ENCODE measurements at regions not wholly inside any gene's neighbourhood (a gene's known extent, or its start where the extent isn't known, plus 50 kb on each side); places are given as distances from the start of the nearest gene placed in this dataset.
"Not testable (repeated sequence)": the region's sequence is repeated elsewhere in the genome, so short reads cannot be mapped to it uniquely, and the experiment has no call there.

- H3K36me3 ChIP-seq = no peaks in the 10 kb centered on the region
- H3K9me3 ChIP-seq (replicated peaks) = no peaks in the 10 kb centered on the region
- no peak for DNase-seq (ENCODE audit: low read depth in 1 of 2, low spot score in 2 of 2)
- no peaks in the 10 kb centered on the region for H3K4me1 ChIP-seq (replicated peaks)
- no peak overlapping the region for H3K27ac ChIP-seq
- H3K4me3 ChIP-seq = no peak overlapping the region
- H3K27me3 ChIP-seq (replicated peaks) = no peaks in the 10 kb centered on the region
Observed at GRCh38 chr2:67179526-67179925, 217.6 kb upstream of the ETAA1 start.

GRCh38 chr2:67180841-67181240, 216.3 kb upstream of the ETAA1 start:
- Histone ChIP-seq H3K9me3 (replicated peaks) (no peaks in the 10 kb centered on the region), H3K4me3 (no peak overlapping the region), H3K36me3 (no peaks in the 10 kb centered on the region), H3K27me3 (replicated peaks) (no peaks in the 10 kb centered on the region), H3K4me1 (replicated peaks) (no peaks in the 10 kb centered on the region), H3K27ac (no peak overlapping the region)
- no peak for DNase-seq (ENCODE audit: low read depth in 1 of 2, low spot score in 2 of 2)

- no peaks in the 10 kb centered on the region for H3K9me3 ChIP-seq (replicated peaks)
- H3K4me3 ChIP-seq = no peak overlapping the region
- H3K27me3 ChIP-seq (replicated peaks) = no peaks in the 10 kb centered on the region
- DNase-seq (ENCODE audit: low read depth in 1 of 2, low spot score in 2 of 2) = no peak
- H3K4me1 ChIP-seq (replicated peaks) = no peaks in the 10 kb centered on the region
- no peaks in the 10 kb centered on the region for H3K36me3 ChIP-seq
- H3K27ac ChIP-seq = no peak overlapping the region
Observed at GRCh38 chr2:67182884-67183283, 214.2 kb upstream of the ETAA1 start.

- no peaks in the 10 kb centered on the region for H3K9me3 ChIP-seq (replicated peaks)
- no peaks in the 10 kb centered on the region for H3K27me3 ChIP-seq (replicated peaks)
- no peaks in the 10 kb centered on the region for H3K4me1 ChIP-seq (replicated peaks)
- H3K4me3 ChIP-seq = no peak overlapping the region
- no peak for DNase-seq (ENCODE audit: low read depth in 1 of 2, low spot score in 2 of 2)
- no peak overlapping the region for H3K27ac ChIP-seq
- no peaks in the 10 kb centered on the region for H3K36me3 ChIP-seq
Observed at GRCh38 chr2:67186326-67186725, 210.8 kb upstream of the ETAA1 start.

GRCh38 chr2:67186871-67187270, 210.3 kb upstream of the ETAA1 start:
- Histone ChIP-seq H3K4me1 (replicated peaks) (no peaks in the 10 kb centered on the region), H3K4me3 (no peak overlapping the region), H3K9me3 (replicated peaks) (no peaks in the 10 kb centered on the region), H3K27me3 (replicated peaks) (no peaks in the 10 kb centered on the region), H3K36me3 (no peaks in the 10 kb centered on the region), H3K27ac (no peak overlapping the region)
- DNase-seq (ENCODE audit: low read depth in 1 of 2, low spot score in 2 of 2) = no peak

GRCh38 chr2:67195327-67195726, 201.8 kb upstream of the ETAA1 start:
- DNase-seq (ENCODE audit: low read depth in 1 of 2, low spot score in 2 of 2); H3K9me3 ChIP-seq (replicated peaks); H3K4me1 ChIP-seq (replicated peaks); H3K36me3 ChIP-seq; H3K4me3 ChIP-seq; H3K27me3 ChIP-seq (replicated peaks); H3K27ac ChIP-seq: not testable (repeated sequence)

GRCh38 chr2:67201521-67201920, 195.6 kb upstream of the ETAA1 start:
- no peaks in the 10 kb centered on the region for H3K9me3 ChIP-seq (replicated peaks)
- H3K27me3 ChIP-seq (replicated peaks) = no peaks in the 10 kb centered on the region
- H3K4me1 ChIP-seq (replicated peaks) = no peaks in the 10 kb centered on the region
- no peak overlapping the region for H3K27ac ChIP-seq
- H3K36me3 ChIP-seq = no peaks in the 10 kb centered on the region
- no peak overlapping the region for H3K4me3 ChIP-seq
- no peak for DNase-seq (ENCODE audit: low read depth in 1 of 2, low spot score in 2 of 2)

GRCh38 chr2:67204349-67204748, 192.8 kb upstream of the ETAA1 start:
- no peaks in the 10 kb centered on the region for H3K9me3 ChIP-seq (replicated peaks)
- no peaks in the 10 kb centered on the region for H3K27me3 ChIP-seq (replicated peaks)
- H3K4me3 ChIP-seq = no peak overlapping the region
- H3K4me1 ChIP-seq (replicated peaks) = no peaks in the 10 kb centered on the region
- no peak for DNase-seq (ENCODE audit: low read depth in 1 of 2, low spot score in 2 of 2)
- H3K36me3 ChIP-seq = no peaks in the 10 kb centered on the region
- no peak overlapping the region for H3K27ac ChIP-seq

- H3K9me3 ChIP-seq (replicated peaks) = no peaks in the 10 kb centered on the region
- no peak overlapping the region for H3K27ac ChIP-seq
- DNase-seq (ENCODE audit: low read depth in 1 of 2, low spot score in 2 of 2) = no peak
Observed at GRCh38 chr2:67208887-67209500, 188.1 kb upstream of the ETAA1 start.

GRCh38 chr2:67210430-67210829, 186.7 kb upstream of the ETAA1 start:
- Histone ChIP-seq H3K36me3 (no peaks in the 10 kb centered on the region), H3K27me3 (replicated peaks) (no peaks in the 10 kb centered on the region), H3K9me3 (replicated peaks) (no peaks in the 10 kb centered on the region), H3K4me1 (replicated peaks) (no peaks in the 10 kb centered on the region), H3K27ac (no peak overlapping the region), H3K4me3 (no peak overlapping the region)
- DNase-seq (ENCODE audit: low read depth in 1 of 2, low spot score in 2 of 2) = no peak

More at GRCh38 chr2:67208887-67209500, 188.1 kb upstream of the ETAA1 start:
- Histone ChIP-seq H3K27me3 (replicated peaks) (no peaks in the 10 kb centered on the region), H3K36me3 (no peaks in the 10 kb centered on the region), H3K4me3 (no peak overlapping the region), H3K4me1 (replicated peaks) (no peaks in the 10 kb centered on the region)

GRCh38 chr2:67212203-67212602, 184.9 kb upstream of the ETAA1 start:
- Histone ChIP-seq H3K4me3 (no peak overlapping the region), H3K27me3 (replicated peaks) (no peaks in the 10 kb centered on the region), H3K36me3 (no peaks in the 10 kb centered on the region), H3K27ac (no peak overlapping the region), H3K9me3 (replicated peaks) (no peaks in the 10 kb centered on the region), H3K4me1 (replicated peaks) (no peaks in the 10 kb centered on the region)
- DNase-seq (ENCODE audit: low read depth in 1 of 2, low spot score in 2 of 2) = no peak

- no peak for DNase-seq (ENCODE audit: low read depth in 1 of 2, low spot score in 2 of 2)
- no peaks in the 10 kb centered on the region for H3K27me3 ChIP-seq (replicated peaks)
- H3K4me1 ChIP-seq (replicated peaks) = no peaks in the 10 kb centered on the region
- no peak overlapping the region for H3K4me3 ChIP-seq
- H3K9me3 ChIP-seq (replicated peaks) = no peaks in the 10 kb centered on the region
- no peaks in the 10 kb centered on the region for H3K36me3 ChIP-seq
- no peak overlapping the region for H3K27ac ChIP-seq
Observed at GRCh38 chr2:67213270-67213670, 183.9 kb upstream of the ETAA1 start.

- no peaks in the 10 kb centered on the region for H3K9me3 ChIP-seq (replicated peaks)
- H3K27ac ChIP-seq = no peak overlapping the region
- no peaks in the 10 kb centered on the region for H3K27me3 ChIP-seq (replicated peaks)
- no peaks in the 10 kb centered on the region for H3K36me3 ChIP-seq
- DNase-seq (ENCODE audit: low read depth in 1 of 2, low spot score in 2 of 2) = no peak
- no peak overlapping the region for H3K4me3 ChIP-seq
- H3K4me1 ChIP-seq (replicated peaks) = no peaks in the 10 kb centered on the region
Observed at GRCh38 chr2:67213677-67214402, 183.3 kb upstream of the ETAA1 start.

GRCh38 chr2:67214585-67215185, 182.4 kb upstream of the ETAA1 start:
- Histone ChIP-seq H3K27ac (no peak overlapping the region), H3K4me3 (no peak overlapping the region), H3K4me1 (replicated peaks) (no peaks in the 10 kb centered on the region), H3K27me3 (replicated peaks) (no peaks in the 10 kb centered on the region), H3K9me3 (replicated peaks) (no peaks in the 10 kb centered on the region), H3K36me3 (no peaks in the 10 kb centered on the region)
- DNase-seq (ENCODE audit: low read depth in 1 of 2, low spot score in 2 of 2) = no peak
